ENCODE measurements at regions not wholly inside any gene's neighbourhood (a gene's known extent, or its start where the extent isn't known, plus 50 kb on each side); places are given as distances from the start of the nearest gene placed in this dataset.

GRCh38 chr2:70354264-70354949 lies 52.5 kb upstream of the FAM136A start:
- Histone ChIP-seq H4K20me1 (ENCODE audit: low read length) (no peaks in the 10 kb centered on the region), H3F3A (ENCODE audit: low read length, unreplicated experiment) (no peaks in the 10 kb centered on the region), H3K9ac (ENCODE audit: low read length) (no peak overlapping the region), H3K27ac (ENCODE audit: low read length) (peak overlapping the region; percentile 16), H3K4me2 (ENCODE audit: low read length) (0 out of 2 replicates have a peak overlapping the region, but pooled peaks have one; percentile 9), H3K4me1 (ENCODE audit: insufficient read depth, low read length) (peaks cover 30% of the 10 kb centered on the region), H3K9me3 (ENCODE audit: low read length) (no peaks in the 10 kb centered on the region), H3K27me3 (ENCODE audit: low read length) (no peaks in the 10 kb centered on the region), H2AFZ (ENCODE audit: low read length) (peak overlapping the region; percentile 33; the same call in 1 of the 2 replicates), H3K4me3 (ENCODE audit: low read length) (no peak overlapping the region), H3K79me2 (ENCODE audit: low read length) (no peaks in the 10 kb centered on the region), H3K36me3 (ENCODE audit: low read depth, low read length) (no peaks in the 10 kb centered on the region), H3K9me2 (replicated peaks; ENCODE audit: low read length) (no peaks in the 10 kb centered on the region)
- DNase-seq: peak; percentile 60
- peak; percentile 75 for ATAC-seq
- TF ChIP-seq EZH2 (IDR thresholded peaks at IDR 0.05; ENCODE audit: low read length, unreplicated experiment) (no peak), EZH2phosphoT487 (IDR thresholded peaks at IDR 0.05; ENCODE audit: borderline replicate concordance, low read length) (no peak), CTCF (conservative IDR thresholded peaks at IDR 0.05; ENCODE audit: low read depth, low read length) (no peak)
- ChIA-PET CTCF (interaction anchor here (1.0 kb wide), 1 partner anchor 50 kb away, joined by 4 read pairs; no protein-coding TSS in a partner anchor), POLR2A (ENCODE audit: unreplicated experiment) (no interaction called here)
- no TSS peak for BruUV-seq (replicated peaks)
- intact Hi-C loops (cut with micrococcal nuclease): no loop called here

Measured in PC-3 (cell line).